Endometrium (tissue), 2 donors: ENCODE measurements at regions not wholly inside any gene's neighbourhood (a gene's known extent, or its start where the extent isn't known, plus 50 kb on each side); places are given as distances from the start of the nearest gene placed in this dataset.
"Not testable (repeated sequence)": the region's sequence is repeated elsewhere in the genome, so short reads cannot be mapped to it uniquely, and the experiment has no call there.

Source experiments
- FAIRE-seq: peaks from 2 replicates; lab custom pipeline; 2012; peaks lifted over from hg19 to GRCh38; lab: Jason Lieb, UNC
- donor health status: control.
- donor health status: control.

- no peak for FAIRE-seq
These were observed 127.3 kb downstream of the ZNF608 start for GRCh38 chr5:124619121-124619520.

GRCh38 chr5:124617787-124618186, 128.7 kb downstream of the ZNF608 start:
- no peak for FAIRE-seq

- FAIRE-seq, result no peak
These were observed 131.5 kb downstream of the ZNF608 start for GRCh38 chr5:124614836-124615385.

- no peak for FAIRE-seq
These were observed 132.3 kb downstream of the ZNF608 start for GRCh38 chr5:124614105-124614504.

GRCh38 chr5:124613273-124613953, 133.0 kb downstream of the ZNF608 start:
- FAIRE-seq, result no peak

- FAIRE-seq, result no peak
These were observed 134.4 kb downstream of the ZNF608 start for GRCh38 chr5:124612023-124612422.

- FAIRE-seq, result not testable (repeated sequence)
These were observed 135.2 kb downstream of the ZNF608 start for GRCh38 chr5:124611262-124611661.

- FAIRE-seq, result not testable (repeated sequence)
These were observed 136.8 kb downstream of the ZNF608 start for GRCh38 chr5:124609685-124610084.

GRCh38 chr5:124606543-124606942, 139.9 kb downstream of the ZNF608 start:
- FAIRE-seq, result no peak

- FAIRE-seq, result no peak
These were observed 140.3 kb downstream of the ZNF608 start for GRCh38 chr5:124606093-124606492.

- FAIRE-seq, result no peak
These were observed 140.9 kb downstream of the ZNF608 start for GRCh38 chr5:124605541-124605940.

- no peak for FAIRE-seq
These were observed 142.0 kb downstream of the ZNF608 start for GRCh38 chr5:124604419-124604818.

GRCh38 chr5:124602925-124603650, 143.4 kb downstream of the ZNF608 start:
- FAIRE-seq, result no peak

- FAIRE-seq, result peak; percentile 53
These were observed 147.1 kb downstream of the ZNF608 start for GRCh38 chr5:124599028-124599973.

GRCh38 chr5:124596595-124597421, 149.6 kb downstream of the ZNF608 start:
- FAIRE-seq, result no peak

GRCh38 chr5:124593952-124594351, 152.5 kb downstream of the ZNF608 start:
- no peak for FAIRE-seq

- FAIRE-seq, result no peak
These were observed 153.5 kb downstream of the ZNF608 start for GRCh38 chr5:124592891-124593290.

- FAIRE-seq, result no peak
These were observed 154.9 kb downstream of the ZNF608 start for GRCh38 chr5:124591583-124591982.

GRCh38 chr5:124590686-124591085, 155.8 kb downstream of the ZNF608 start:
- FAIRE-seq, result no peak

- FAIRE-seq, result no peak
These were observed 159.2 kb downstream of the ZNF608 start for GRCh38 chr5:124587280-124587679.

GRCh38 chr5:124584991-124585715, 161.3 kb downstream of the ZNF608 start:
- no peak for FAIRE-seq
